GM13976 (cell line): ENCODE measurements at regions not wholly inside any gene's neighbourhood (a gene's known extent, or its start where the extent isn't known, plus 50 kb on each side); places are given as distances from the start of the nearest gene placed in this dataset.

Experiments
- DNase-seq: peaks from one replicate; pipeline ENCODE4 v3.0.0; 2012; ENCODE audit warnings: low spot score
- in situ Hi-C: fragments of 300-500 bp; cut with MboI; formaldehyde crosslinking; loops from one replicate; pipeline ENCODE4 v1.12.0; 2022; ENCODE audit warnings: low sequenced_read_pairs, mixed read lengths, inconsistent platforms; ENCODE audit not compliant: unreplicated experiment
- TF ChIP-seq, protein P1 (sequence below): IDR thresholded peaks from 2 replicates; pipeline ENCODE4 v1.5.1; 2012; ENCODE audit warnings: borderline replicate concordance, mild to moderate bottlenecking; ENCODE audit not compliant: insufficient read depth; ENCODE audit errors: extremely low read depth, missing control alignments, control extremely low read depth

DNA sequence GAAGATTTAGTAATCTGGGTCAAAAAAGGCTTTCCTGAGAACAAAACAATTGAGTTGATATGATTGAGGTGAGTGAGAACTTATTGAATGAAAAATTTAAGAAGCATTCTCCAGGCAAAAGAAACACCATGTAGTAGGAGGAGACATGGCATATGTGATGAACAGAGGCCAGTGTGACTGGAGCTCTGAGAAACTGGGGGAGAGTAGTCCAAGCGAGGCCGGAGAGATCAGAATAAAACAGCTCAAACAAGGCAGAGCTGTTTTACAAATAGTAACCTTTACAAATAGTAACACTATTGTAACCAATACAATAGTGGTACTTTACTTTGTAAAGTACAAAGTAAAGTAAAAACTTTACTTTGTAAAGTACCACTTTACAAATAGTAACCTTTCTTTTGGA is 1159.1 kb downstream of the PCDH9 start:
- TF ChIP-seq, protein P1, sequence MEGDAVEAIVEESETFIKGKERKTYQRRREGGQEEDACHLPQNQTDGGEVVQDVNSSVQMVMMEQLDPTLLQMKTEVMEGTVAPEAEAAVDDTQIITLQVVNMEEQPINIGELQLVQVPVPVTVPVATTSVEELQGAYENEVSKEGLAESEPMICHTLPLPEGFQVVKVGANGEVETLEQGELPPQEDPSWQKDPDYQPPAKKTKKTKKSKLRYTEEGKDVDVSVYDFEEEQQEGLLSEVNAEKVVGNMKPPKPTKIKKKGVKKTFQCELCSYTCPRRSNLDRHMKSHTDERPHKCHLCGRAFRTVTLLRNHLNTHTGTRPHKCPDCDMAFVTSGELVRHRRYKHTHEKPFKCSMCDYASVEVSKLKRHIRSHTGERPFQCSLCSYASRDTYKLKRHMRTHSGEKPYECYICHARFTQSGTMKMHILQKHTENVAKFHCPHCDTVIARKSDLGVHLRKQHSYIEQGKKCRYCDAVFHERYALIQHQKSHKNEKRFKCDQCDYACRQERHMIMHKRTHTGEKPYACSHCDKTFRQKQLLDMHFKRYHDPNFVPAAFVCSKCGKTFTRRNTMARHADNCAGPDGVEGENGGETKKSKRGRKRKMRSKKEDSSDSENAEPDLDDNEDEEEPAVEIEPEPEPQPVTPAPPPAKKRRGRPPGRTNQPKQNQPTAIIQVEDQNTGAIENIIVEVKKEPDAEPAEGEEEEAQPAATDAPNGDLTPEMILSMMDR, result no peak
- in situ Hi-C loops, result no loop called here
- no peak for DNase-seq

DNA sequence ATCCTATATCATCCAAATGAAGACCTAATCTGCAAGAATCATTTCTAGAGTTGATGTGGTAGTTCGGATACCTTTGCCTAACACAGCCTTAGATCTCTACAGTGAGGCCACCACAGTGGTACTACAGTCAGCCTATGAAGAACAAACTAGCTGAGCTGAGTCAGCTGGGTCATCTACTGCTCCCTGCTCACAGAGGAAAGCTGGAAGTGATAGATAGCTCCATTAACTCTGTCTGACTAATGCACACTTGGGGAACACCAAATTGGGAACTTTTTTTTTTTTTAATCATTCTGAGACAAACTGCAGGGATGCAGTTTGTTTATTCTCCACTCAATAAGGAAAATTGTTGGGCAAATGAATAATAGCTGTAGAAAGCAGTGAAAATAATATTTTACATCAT is 1160.6 kb downstream of the PCDH9 start:
- no peak for DNase-seq
- TF ChIP-seq, protein P1, result no peak
- in situ Hi-C loops, result no loop called here

DNA sequence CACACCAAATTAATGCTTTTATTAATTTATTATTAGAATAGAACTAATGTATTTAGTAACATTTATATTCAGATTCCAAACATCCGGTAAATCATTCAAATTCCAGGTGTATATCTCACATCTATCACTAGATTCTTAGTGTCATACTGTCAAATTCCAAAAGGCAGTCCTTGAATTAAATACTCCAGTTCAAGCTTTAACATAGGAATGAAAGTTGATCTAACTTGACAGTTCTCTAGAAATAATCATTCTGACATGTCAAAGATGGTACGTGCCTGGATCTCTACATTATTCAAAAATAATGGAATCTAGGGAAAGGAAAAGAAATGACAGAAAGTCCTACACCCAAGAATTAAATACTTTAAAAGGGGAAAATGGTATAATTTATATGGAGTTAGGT is 1161.5 kb downstream of the PCDH9 start:
- TF ChIP-seq, protein P1, result no peak
- in situ Hi-C loops, result no loop called here
- DNase-seq, result no peak

DNA sequence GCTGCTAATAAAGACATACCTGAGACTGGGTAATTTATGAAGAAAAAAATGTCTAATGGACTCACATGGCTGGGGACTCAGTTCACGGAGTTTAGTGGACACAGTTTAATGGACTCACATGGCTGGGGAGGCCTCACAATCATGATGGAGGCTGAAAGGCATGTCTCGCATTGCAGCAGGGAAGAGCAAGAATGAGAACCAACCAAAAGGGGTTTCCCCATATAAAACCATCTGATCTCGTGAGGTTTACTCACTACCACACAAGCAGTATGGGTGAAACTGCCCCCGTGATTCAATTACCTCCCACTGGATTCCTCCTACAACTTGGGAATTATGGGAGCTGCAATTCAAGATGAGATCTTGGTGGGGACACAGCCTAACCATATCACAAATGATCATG is 1181.2 kb downstream of the PCDH9 start:
- in situ Hi-C loops, result no loop called here
- no peak for DNase-seq
- TF ChIP-seq, protein P1, result no peak

DNA sequence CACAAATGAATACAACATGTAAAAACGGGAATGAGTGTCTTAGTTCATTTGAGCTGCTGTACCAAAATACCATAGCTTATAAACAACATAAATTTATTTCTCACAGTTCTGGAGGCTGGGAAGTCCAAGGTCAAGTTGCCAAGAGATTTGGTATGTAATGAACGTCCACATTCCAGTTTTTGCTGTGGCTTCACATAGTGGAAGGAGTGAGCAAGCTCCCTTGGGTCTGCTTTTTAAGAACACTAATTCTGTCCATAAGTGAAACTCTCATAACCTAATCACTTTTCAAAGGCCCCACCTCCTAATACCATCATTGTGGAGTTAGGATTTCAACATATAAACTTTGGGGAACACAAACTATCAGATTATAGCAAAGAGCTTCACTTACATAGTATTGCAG is 1189.6 kb downstream of the PCDH9 start:
- TF ChIP-seq, protein P1, result no peak
- DNase-seq, result no peak
- in situ Hi-C loops, result no loop called here

DNA sequence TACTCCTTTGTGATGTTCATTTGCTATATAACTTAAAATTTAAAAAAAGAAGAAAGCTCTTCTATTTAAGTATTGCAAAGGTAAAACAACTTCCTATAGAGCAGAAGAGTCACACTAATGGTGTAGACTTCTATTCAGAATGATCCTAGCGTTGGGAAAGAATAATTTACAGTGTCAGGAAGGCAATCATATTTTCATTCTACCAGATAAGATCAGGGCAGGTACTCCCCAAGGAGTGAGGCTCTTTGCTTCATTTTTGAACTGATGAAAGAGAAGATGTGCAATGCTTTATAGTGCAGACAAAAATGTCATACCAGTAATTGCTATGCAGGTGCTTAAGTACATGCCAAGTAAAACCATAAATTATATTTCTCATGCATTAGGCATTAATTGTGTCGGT is 1193.0 kb downstream of the PCDH9 start:
- DNase-seq, result no peak
- in situ Hi-C loops, result no loop called here
- TF ChIP-seq, protein P1, result no peak

DNA sequence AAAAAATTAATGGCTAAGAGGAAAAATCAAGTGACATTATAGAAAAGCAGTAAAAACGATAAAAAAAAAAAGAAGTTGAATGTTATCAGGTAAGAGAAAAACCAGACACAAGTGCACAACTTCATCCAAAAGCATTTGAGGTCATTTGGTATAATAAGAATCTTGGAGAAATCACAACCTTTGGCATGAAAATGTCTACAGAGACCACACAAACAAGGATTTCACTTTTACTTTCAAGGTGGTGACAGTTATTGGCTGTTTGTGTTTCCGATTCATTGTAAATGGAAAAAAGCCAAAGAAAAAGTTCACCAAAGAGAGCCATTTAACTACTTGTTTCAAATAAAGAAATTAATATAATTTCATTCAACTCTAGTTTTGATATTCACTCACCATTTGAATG is 1193.5 kb downstream of the PCDH9 start:
- DNase-seq, result no peak
- TF ChIP-seq, protein P1, result no peak
- in situ Hi-C loops, result no loop called here
